ENCODE measurements at regions not wholly inside any gene's neighbourhood (a gene's known extent, or its start where the extent isn't known, plus 50 kb on each side); places are given as distances from the start of the nearest gene placed in this dataset.

DNA sequence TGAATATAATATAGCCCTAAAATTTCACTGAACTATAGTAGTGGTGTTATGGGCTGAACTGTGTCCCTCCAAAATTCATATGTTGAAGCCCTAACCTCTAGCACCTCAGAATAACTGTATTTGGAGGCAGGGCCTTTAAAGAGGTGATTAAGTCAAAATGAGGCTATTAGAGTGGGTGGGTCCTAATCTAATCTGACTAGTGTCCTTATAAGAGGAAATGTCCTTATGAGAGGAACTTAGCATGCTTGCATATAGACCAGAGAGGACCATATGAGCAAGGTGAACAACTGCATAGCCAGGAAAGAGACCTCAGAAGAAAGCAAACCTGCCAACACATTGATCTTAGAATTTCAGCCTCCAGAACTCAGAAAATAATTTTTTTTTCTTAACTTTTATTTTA lies 238.4 kb downstream of the ZEB2 start:
- DNase-seq (ENCODE audit: low read depth in 2 of 2) = no peak

DNA sequence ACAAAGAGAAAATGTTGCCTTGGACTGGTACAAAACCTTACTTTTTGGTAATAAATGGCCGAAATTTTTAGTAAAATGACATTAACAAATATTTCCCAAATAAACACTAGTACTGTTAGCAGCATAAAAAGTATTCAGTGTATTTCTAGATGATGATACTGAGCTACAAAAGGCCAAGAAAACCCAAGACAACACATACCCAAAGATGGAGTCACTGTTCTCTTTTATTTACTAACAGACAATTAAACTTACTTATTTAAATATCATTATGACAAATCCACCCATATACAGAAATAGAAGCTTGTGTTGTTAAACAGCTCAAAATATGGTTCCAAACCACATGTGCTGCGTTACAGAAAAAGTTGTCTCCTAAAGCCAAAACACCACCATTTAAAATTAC lies 239.9 kb downstream of the ZEB2 start:
- DNase-seq (ENCODE audit: low read depth in 2 of 2) = no peak

DNA sequence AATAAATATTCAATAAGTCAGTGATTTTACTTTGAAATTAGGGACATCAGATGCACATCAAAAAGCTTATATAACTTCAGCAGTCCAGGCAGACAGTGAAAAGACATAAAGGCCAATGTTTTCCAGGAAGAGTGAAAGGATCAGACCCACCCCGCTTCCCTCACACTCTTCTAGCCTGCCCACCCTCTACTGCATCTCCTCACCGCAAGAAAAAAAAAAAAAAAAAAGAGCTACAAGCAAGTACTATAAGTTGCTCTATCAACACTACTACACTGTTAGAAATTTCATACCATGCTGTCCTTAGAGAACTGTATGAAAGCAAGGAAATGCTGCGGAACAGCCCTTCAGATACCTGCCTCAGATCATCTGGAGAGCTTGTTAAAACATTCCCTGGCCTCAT lies 240.8 kb downstream of the ZEB2 start:
- no peak for DNase-seq (ENCODE audit: low read depth in 2 of 2)

- no peak for DNase-seq (ENCODE audit: low read depth in 2 of 2)
Measured at GRCh38 chr2:144277622-144278354, 242.1 kb downstream of the ZEB2 start.

GRCh38 chr2:144275340-144275739 lies 244.6 kb downstream of the ZEB2 start:
- no peak for DNase-seq (ENCODE audit: low read depth in 2 of 2)

GRCh38 chr2:144274131-144274530 lies 245.8 kb downstream of the ZEB2 start:
- DNase-seq (ENCODE audit: low read depth in 2 of 2) = no peak

DNA sequence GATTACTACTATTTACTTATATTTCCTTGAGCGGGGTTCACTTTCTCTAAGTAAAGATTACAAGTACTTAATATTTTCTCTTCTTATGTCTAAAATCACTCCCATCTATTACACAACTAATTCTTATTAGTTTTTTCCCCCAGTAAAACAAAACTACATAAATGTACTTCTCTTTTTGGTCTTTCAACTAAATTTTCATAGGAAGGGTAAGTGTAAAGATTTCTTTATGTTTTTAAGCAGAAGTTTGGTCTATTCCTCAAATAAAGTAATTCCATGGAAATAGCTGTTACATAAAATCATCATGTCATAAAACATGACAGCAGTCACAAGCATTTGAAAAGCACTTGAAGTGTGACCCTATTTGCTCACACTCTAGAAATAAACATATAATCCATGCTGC lies 249.0 kb downstream of the ZEB2 start:
- DNase-seq (ENCODE audit: low read depth in 2 of 2) = no peak

- no peak for DNase-seq (ENCODE audit: low read depth in 2 of 2)
Measured at GRCh38 chr2:144268036-144268678, 251.8 kb downstream of the ZEB2 start.

DNA sequence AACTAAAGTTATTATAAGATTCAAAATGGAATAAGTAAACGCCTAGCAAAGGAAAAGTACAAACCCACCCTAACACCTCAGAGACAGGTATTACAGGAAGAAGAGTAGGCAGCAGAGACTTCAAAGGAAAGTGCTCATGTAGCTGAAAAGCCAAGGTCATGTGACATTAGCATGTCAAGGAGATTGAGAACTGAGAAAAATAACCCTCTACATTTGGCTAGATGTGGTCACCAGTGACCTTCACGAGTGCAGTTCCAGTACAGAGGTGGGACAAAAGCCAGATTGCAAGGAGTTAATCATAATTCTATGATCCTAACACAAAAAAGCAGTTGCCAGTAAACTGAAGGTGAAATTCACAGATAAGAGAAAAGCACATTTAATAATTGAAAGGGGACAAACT lies 252.7 kb downstream of the ZEB2 start:
- no peak for DNase-seq (ENCODE audit: low read depth in 2 of 2)

- no peak for DNase-seq (ENCODE audit: low read depth in 2 of 2)
Measured at GRCh38 chr2:144265654-144266053, 254.3 kb downstream of the ZEB2 start.

- DNase-seq (ENCODE audit: low read depth in 2 of 2) = no peak
Measured at GRCh38 chr2:144261966-144262365, 258.0 kb downstream of the ZEB2 start.

- DNase-seq (ENCODE audit: low read depth in 2 of 2) = no peak
Measured at GRCh38 chr2:144261336-144261735, 258.6 kb downstream of the ZEB2 start.

DNA sequence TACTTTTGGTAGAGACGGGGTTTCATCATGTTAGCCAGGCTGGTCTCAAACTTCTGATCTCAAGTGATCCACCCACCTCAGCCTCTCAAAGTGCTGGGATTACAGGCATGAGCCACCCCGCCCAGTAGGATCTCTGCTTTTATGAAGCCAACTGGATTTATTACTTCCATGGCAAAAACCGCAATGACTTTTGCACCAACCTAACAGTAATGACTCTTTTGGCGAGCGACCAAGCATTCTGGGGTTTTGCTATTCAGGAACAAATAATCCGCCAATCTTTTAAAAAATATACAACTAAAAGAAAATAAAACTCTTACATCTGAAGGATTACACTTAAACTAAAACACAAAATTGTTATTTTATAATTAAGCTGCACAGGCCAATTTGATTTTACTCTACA lies 260.6 kb downstream of the ZEB2 start:
- DNase-seq (ENCODE audit: low read depth in 2 of 2) = no peak

DNA sequence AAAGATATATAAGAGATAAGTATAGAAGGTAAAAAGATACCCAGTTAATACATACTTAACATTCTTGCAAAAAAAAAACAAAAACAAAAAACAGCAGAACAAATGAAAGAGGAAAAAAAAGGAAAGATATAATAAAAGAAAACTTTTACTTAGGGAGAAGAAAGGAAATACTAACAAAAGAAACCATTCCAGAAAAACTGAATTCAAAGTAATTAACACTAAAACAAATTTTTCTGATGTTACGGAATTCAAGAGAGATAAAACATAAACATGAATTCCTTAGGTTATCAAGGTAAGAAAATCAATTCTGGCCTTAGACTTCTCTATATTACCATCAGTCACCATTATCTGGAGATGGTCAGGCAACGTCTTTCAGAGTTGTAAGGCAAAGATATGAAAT lies 261.8 kb downstream of the ZEB2 start:
- DNase-seq (ENCODE audit: low read depth in 2 of 2) = no peak

DNA sequence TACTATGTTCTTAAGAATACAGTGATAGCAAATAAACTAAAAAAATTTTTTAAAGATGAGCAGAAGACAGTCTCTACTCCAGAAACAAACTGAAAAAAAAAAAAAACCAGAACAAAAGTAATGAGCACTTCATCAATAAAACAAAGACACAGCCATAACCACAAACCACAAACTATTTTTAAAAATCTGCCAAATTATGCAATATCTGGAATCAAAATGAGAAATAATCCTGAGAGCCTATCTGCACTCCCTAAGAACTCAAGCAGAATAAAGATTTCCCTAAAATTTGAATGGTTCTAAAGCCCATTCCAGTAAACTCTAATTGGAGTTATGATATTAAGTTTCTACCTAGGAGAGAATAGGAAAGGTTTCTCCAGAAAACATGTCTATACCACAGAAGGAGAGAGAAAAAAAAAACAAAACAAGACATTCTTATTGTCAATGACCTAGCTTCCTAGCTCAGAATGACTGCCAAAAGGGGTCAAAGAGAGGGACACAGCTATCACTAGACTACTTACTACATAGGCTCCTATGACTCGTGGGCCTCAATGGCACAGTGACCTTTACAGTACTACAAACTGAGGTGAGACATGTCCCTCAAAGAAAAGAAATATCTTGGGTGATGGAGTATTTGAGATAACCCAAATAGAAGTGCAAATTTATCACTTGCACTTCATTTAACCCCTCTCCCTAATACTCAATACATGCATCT lies 262.8 kb downstream of the ZEB2 start:
- DNase-seq (ENCODE audit: low read depth in 2 of 2) = no peak

- DNase-seq (ENCODE audit: low read depth in 2 of 2) = no peak
Measured at GRCh38 chr2:144254342-144255235, 265.3 kb downstream of the ZEB2 start.

DNA sequence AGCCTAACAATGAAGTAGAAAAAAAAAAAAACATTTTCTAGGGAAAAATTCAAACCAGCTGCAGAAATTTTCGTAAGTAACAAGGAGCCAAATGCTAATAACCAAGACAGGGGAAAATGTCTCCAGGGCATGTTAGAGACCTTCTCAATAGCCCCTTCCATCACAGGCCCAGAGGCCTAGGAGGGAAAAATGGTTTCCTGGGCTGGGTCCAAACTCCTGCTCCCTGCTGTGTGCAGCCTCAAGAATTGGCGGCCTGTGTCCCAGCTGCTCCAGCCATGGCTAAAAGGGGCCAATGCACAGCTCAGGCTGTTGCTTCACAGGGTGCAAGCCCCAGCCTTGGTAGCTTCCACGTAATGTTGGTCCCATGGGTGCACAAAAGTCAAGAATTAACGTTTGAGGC lies 266.2 kb downstream of the ZEB2 start:
- no peak for DNase-seq (ENCODE audit: low read depth in 2 of 2)

DNA sequence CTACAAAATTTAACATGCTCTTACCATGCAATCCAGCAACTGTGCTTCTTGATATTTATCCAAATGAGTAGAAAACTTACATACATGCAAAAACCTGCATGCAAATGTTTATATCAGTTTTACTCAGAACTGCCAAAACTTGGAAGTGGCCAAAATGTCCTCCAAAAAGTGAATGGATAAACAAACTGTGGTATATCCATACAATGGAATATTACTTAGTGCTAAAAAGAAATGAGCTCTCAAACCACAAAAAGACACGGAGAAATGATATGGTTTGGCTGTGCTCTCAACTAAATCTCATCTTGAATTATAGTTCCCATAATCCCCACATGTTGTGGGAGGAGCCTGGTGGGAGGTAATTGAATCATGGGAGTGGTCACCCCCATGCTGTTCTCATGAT lies 267.2 kb downstream of the ZEB2 start:
- DNase-seq (ENCODE audit: low read depth in 2 of 2) = no peak

- DNase-seq (ENCODE audit: low read depth in 2 of 2) = no peak
Measured at GRCh38 chr2:144249035-144249637, 270.8 kb downstream of the ZEB2 start.

- no peak for DNase-seq (ENCODE audit: low read depth in 2 of 2)
Measured at GRCh38 chr2:144248350-144249034, 271.4 kb downstream of the ZEB2 start.

DNA sequence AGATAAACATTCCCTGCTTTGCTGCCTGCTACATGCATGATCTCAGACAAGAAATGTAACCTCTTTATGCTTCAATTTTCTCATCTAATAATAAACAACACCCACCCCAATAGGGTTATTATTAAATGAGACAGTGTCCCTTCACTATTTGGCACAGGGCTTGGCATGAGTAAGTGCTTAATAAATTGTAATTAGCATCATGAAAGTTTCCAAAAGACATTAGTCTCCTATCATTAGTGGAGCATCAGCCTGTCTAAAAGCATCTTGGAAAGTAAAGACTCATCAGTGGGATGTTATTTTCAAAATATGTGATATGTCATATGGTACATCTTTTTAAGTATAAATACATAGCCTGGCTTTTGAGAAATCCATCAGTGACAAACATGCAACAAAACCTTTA lies 275.0 kb downstream of the ZEB2 start:
- no peak for DNase-seq (ENCODE audit: low read depth in 2 of 2)

All from stimulated activated CD4-positive, alpha-beta T cell treated with anti-CD3 and anti-CD28 coated beads, Interleukin-15, amount 100 ng/mL, for 48 hours (primary cell).